Retinal pigment epithelial cell (primary cell): ENCODE measurements at regions not wholly inside any gene's neighbourhood (a gene's known extent, or its start where the extent isn't known, plus 50 kb on each side); places are given as distances from the start of the nearest gene placed in this dataset.
A peak's percentile ranks its signal among the peaks of the same experiment; 100 is the strongest.

Experiments used
- DNase-seq: peaks from one replicate; pipeline ENCODE4 v3.0.0-alpha.2; 2010; ENCODE audit warnings: low read depth
- H3K4me3 ChIP-seq: 2 replicates; pipeline ENCODE4 v1.5.1; 2011; ENCODE audit warnings: mild to moderate bottlenecking, low read length, control low read depth, moderate library complexity
- TF ChIP-seq, protein P1 (sequence below): conservative IDR thresholded peaks from 2 replicates; pipeline ENCODE4 v1.5.1; 2011; ENCODE audit warnings: low read depth, low read length, control low read depth, inconsistent platforms

DNA sequence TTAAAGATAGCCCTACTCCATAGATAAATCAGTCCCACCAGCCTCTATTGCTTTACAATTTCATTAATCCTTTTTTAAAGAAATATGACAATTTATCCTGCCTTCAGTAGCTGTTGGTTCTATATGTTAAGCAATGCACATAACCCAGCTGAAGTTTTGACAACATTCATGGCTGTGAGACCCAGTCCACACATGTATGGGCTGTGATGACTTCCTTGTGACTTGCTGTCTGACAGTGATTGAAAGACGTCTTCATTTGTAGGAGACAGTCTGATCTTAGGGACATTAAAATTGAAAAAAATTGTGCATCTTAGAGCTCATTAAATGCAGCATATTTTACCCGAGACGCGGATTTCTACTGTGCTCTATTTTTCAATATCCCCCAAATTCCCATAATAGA is 252.0 kb upstream of the ASIC2 start:
- no peak for DNase-seq
- no peak overlapping the region for H3K4me3 ChIP-seq
- TF ChIP-seq, protein P1, sequence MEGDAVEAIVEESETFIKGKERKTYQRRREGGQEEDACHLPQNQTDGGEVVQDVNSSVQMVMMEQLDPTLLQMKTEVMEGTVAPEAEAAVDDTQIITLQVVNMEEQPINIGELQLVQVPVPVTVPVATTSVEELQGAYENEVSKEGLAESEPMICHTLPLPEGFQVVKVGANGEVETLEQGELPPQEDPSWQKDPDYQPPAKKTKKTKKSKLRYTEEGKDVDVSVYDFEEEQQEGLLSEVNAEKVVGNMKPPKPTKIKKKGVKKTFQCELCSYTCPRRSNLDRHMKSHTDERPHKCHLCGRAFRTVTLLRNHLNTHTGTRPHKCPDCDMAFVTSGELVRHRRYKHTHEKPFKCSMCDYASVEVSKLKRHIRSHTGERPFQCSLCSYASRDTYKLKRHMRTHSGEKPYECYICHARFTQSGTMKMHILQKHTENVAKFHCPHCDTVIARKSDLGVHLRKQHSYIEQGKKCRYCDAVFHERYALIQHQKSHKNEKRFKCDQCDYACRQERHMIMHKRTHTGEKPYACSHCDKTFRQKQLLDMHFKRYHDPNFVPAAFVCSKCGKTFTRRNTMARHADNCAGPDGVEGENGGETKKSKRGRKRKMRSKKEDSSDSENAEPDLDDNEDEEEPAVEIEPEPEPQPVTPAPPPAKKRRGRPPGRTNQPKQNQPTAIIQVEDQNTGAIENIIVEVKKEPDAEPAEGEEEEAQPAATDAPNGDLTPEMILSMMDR = no peak

DNA sequence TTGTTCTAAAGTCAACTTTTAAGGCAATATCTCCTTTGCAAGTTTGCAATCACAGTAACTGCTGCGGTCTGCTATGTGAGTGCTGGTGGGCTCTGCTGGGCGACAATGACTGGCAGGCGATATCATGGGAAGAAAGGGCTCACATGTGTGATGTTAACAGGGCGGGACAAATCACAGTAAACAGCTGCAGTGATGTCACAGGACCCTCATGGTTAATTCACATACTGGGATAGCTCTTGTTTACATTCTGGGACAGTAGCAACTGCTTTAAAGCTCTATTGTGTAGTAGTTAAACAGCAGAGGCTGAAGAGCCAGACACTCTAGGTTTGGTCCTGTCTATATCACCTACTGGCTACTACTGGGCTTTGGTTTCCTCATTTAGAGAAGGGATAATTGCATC is 257.2 kb upstream of the ASIC2 start:
- TF ChIP-seq, protein P1 = no peak
- no peak overlapping the region for H3K4me3 ChIP-seq
- DNase-seq = no peak

DNA sequence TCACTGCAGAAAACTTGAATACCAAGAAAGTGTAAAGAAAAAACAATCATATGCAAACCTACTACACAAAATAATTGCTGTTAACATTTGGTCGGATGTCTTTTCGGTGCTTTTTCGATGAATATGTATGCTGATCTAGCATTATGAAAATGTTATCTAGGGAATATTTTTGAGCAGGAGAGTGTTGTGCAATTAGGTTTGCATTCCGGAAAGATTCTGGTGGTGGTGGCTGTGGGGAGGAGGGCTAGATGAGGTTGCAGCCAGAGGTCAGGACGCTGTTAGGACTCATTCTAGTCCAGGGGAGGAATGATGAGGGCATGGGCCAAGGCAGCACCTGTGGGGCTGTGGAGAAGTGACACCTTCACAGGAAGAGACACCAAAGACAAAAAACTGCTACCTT is 258.0 kb upstream of the ASIC2 start:
- TF ChIP-seq, protein P1 = no peak
- no peak overlapping the region for H3K4me3 ChIP-seq
- no peak for DNase-seq

DNA sequence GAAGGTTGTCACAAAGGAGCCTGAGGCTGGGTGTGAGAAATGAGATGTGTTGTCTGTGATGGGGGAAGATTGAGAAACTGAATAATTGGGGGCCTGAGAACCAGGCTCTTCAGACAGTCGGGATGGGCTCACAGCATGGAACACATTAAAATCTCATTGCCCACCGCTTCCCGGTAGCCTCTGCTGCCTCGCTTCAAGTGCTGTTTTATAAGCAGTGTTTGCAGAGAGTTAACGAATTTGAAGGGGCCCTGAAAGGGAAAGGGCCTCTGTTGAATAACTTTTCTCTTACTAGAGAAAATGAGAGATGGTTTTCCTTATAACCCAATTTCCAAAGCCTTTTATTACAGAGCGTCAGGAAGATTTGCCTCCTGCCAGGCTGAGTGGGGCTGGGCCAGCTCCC is 258.8 kb upstream of the ASIC2 start:
- no peak overlapping the region for H3K4me3 ChIP-seq
- TF ChIP-seq, protein P1 = no peak
- DNase-seq = no peak

DNA sequence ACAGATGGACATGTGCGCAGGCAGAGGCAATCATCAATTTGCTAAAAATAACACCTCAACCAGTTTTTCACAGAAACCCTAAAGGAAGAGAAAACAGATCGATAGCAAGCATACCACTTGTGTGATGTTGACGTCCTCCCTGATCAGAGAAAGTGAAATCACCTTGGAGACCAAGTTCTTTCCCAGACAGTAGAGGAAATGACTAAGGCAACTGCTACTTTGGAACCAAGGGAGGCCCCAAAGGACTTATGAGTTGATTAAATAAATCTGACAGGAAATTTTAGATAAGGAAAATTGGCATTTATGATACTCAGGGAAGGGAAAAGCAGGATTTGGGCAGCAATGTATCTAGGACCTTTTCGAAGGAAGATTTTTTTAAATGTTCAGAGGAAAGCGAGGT is 267.1 kb upstream of the ASIC2 start:
- DNase-seq = peak; percentile 62
- no peak overlapping the region for H3K4me3 ChIP-seq
- TF ChIP-seq, protein P1 = no peak

DNA sequence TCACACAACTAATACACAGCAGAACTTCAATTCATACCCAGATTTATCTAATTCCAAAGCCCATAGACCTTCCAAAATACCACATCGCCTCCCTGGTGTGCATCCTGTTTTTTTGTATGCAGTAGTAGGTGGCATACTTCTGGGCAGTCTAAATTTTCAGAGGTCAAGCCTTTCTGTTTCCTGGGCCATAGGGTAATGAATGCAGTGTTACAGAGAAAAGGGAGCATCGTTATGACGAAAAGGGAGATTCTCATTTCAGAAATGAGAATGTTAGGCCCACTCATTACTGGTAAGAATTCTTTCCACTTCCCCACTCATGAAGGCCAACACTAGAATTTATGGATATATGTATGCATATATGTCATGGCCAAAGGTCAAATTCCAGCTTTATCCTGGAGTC is 267.8 kb upstream of the ASIC2 start:
- no peak for DNase-seq
- H3K4me3 ChIP-seq = no peak overlapping the region
- TF ChIP-seq, protein P1 = no peak

DNA sequence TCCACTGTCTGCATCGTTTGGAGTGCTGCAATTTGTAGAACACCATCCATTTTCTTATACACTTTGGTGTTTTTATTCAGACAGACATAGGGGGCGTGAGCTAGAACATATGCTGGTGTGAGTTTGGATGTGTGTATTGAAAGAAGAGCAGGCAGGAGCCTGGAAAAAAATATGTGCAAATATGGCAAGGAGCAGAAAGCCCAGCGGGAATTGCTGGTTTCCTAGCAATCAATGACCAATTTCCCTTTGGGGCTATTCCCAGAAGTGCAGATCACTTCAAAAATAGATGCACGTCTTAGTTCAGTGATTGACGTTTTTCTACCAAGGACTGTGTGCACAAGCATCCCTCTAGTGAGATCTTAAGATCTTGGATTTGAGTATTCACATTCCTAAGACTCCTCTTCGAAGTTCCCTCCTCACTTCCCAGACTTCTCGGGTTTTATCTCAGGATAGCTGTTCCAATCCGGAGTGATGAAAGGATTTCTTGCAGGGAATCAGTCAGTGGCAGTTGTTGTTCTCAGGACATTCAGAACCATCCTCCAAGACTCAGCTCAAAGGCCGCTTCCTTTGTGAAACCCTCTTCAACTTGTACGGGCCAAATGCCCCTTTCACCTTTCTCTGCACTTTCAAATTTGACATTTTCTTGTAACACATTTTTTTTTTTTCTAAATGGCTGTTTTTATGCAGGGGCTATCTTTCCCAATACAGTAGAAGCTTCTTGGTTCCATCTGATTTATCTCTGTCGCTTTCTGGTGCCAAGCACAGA is 268.7 kb upstream of the ASIC2 start:
- TF ChIP-seq, protein P1 = no peak
- no peak overlapping the region for H3K4me3 ChIP-seq
- no peak for DNase-seq
